Effector memory CD4-positive, alpha-beta T cell (primary cell): ENCODE measurements at regions not wholly inside any gene's neighbourhood (a gene's known extent, or its start where the extent isn't known, plus 50 kb on each side); places are given as distances from the start of the nearest gene placed in this dataset.
"Not testable (repeated sequence)": the region's sequence is repeated elsewhere in the genome, so short reads cannot be mapped to it uniquely, and the experiment has no call there.

Experiments
- DNase-seq, 3 donors: peaks; one replicate each; pipeline ENCODE4 v3.0.0-alpha.2; 2020
- H3K27ac ChIP-seq: 2 replicates; pipeline ENCODE4 v1.7.0; 2013; ENCODE audit warnings: mild to moderate bottlenecking, low read length, moderate library complexity; ENCODE audit not compliant: insufficient read depth, poor library complexity, severe bottlenecking
- H3K27me3 ChIP-seq: replicated peaks from 2 replicates; pipeline ENCODE4 v1.7.0; 2013; ENCODE audit warnings: mild to moderate bottlenecking, low read length; ENCODE audit not compliant: insufficient read depth, control insufficient read depth, poor library complexity, severe bottlenecking
- H3K36me3 ChIP-seq: 2 replicates; pipeline ENCODE4 v1.7.0; 2013; ENCODE audit warnings: mild to moderate bottlenecking, low read length, moderate library complexity; ENCODE audit not compliant: control insufficient read depth, insufficient read depth
- H3K4me1 ChIP-seq: 2 replicates; pipeline ENCODE4 v1.7.0; 2013; ENCODE audit warnings: low read length, mild to moderate bottlenecking; ENCODE audit not compliant: control insufficient read depth, insufficient read depth, poor library complexity, severe bottlenecking
- H3K4me3 ChIP-seq: 2 replicates; pipeline ENCODE4 v1.7.0; 2013; ENCODE audit warnings: low read length, low read depth, mild to moderate bottlenecking; ENCODE audit not compliant: insufficient read depth, poor library complexity, severe bottlenecking
- H3K9me3 ChIP-seq: 2 replicates; pipeline ENCODE4 v1.7.0; 2013; ENCODE audit warnings: mild to moderate bottlenecking, low read length, moderate library complexity; ENCODE audit not compliant: control insufficient read depth

- Histone ChIP-seq H3K9me3 (no peaks in the 10 kb centered on the region), H3K27me3 (no peaks in the 10 kb centered on the region), H3K27ac (no peak overlapping the region), H3K4me3 (no peak overlapping the region), H3K36me3 (no peaks in the 10 kb centered on the region), H3K4me1 (no peaks in the 10 kb centered on the region)
- no peak for DNase-seq
These were observed 218.6 kb downstream of the ZNF33B start for GRCh38 chr10:42419789-42420188.

GRCh38 chr10:42380926-42381547 is 257.3 kb downstream of the ZNF33B start:
- H3K9me3 ChIP-seq = no peaks in the 10 kb centered on the region
- H3K36me3 ChIP-seq = no peaks in the 10 kb centered on the region
- no peak for DNase-seq
- no peak overlapping the region for H3K27ac ChIP-seq
- no peak overlapping the region for H3K4me3 ChIP-seq
- H3K4me1 ChIP-seq = no peaks in the 10 kb centered on the region
- H3K27me3 ChIP-seq = no peaks in the 10 kb centered on the region

- peak in 1 of 3 donors; percentile 5 for DNase-seq
- Histone ChIP-seq H3K9me3 (peaks cover 4% of the 10 kb centered on the region), H3K4me3 (no peak overlapping the region), H3K4me1 (no peaks in the 10 kb centered on the region), H3K27me3 (no peaks in the 10 kb centered on the region), H3K36me3 (no peaks in the 10 kb centered on the region), H3K27ac (no peak overlapping the region)
These were observed 270.7 kb downstream of the ZNF33B start for GRCh38 chr10:42367532-42368230.

GRCh38 chr10:42351745-42352144 is 286.6 kb downstream of the ZNF33B start:
- no peaks in the 10 kb centered on the region for H3K9me3 ChIP-seq

GRCh38 chr10:42336593-42337337 is 301.6 kb downstream of the ZNF33B start:
- DNase-seq, H3K27me3 ChIP-seq, H3K4me1 ChIP-seq, H3K27ac ChIP-seq, H3K4me3 ChIP-seq, H3K36me3 ChIP-seq, H3K9me3 ChIP-seq: not testable (repeated sequence)

More at GRCh38 chr10:42351745-42352144, 286.6 kb downstream of the ZNF33B start:
- Histone ChIP-seq H3K27me3 (no peaks in the 10 kb centered on the region), H3K4me3 (no peak overlapping the region), H3K27ac (no peak overlapping the region), H3K4me1 (no peaks in the 10 kb centered on the region), H3K36me3 (no peaks in the 10 kb centered on the region)
- no peak for DNase-seq

GRCh38 chr10:42335653-42336296 is 302.6 kb downstream of the ZNF33B start:
- not testable (repeated sequence) for H3K27ac ChIP-seq

GRCh38 chr10:42304341-42304740 is 334.0 kb downstream of the ZNF33B start:
- Histone ChIP-seq H3K9me3 (no peaks in the 10 kb centered on the region), H3K4me1 (no peaks in the 10 kb centered on the region), H3K27me3 (no peaks in the 10 kb centered on the region), H3K27ac (no peak overlapping the region), H3K4me3 (no peak overlapping the region), H3K36me3 (no peaks in the 10 kb centered on the region)
- no peak for DNase-seq

More at GRCh38 chr10:42335653-42336296, 302.6 kb downstream of the ZNF33B start:
- not testable (repeated sequence) for H3K4me3 ChIP-seq, DNase-seq, H3K36me3 ChIP-seq, H3K27me3 ChIP-seq, H3K4me1 ChIP-seq, H3K9me3 ChIP-seq

GRCh38 chr10:42281896-42282295 is 356.5 kb downstream of the ZNF33B start:
- not testable (repeated sequence) for DNase-seq, H3K27me3 ChIP-seq, H3K36me3 ChIP-seq, H3K4me1 ChIP-seq, H3K4me3 ChIP-seq, H3K27ac ChIP-seq, H3K9me3 ChIP-seq

GRCh38 chr10:42269788-42270187 is 368.6 kb downstream of the ZNF33B start:
- H3K36me3 ChIP-seq, DNase-seq, H3K27me3 ChIP-seq, H3K27ac ChIP-seq, H3K4me3 ChIP-seq, H3K9me3 ChIP-seq, H3K4me1 ChIP-seq: not testable (repeated sequence)
